Panc1 (cell line): ENCODE measurements at regions not wholly inside any gene's neighbourhood (a gene's known extent, or its start where the extent isn't known, plus 50 kb on each side); places are given as distances from the start of the nearest gene placed in this dataset.

Source experiments
- POLR2AphosphoS5 ChIP-seq: IDR thresholded peaks from 2 replicates; pipeline ENCODE4 v1.6.1; 2012; ENCODE audit warnings: mild to moderate bottlenecking, low read depth, low read length, moderate library complexity
- TCF7L2 ChIP-seq: IDR thresholded peaks from 2 replicates; pipeline ENCODE4 v1.6.1; 2011; ENCODE audit warnings: mild to moderate bottlenecking, low read depth, low read length, inconsistent platforms
- TF ChIP-seq, protein P1 (sequence below): fragments of 450-650 bp; IDR thresholded peaks from 2 replicates; pipeline ENCODE4 v1.5.1; 2017; ENCODE audit warnings: mild to moderate bottlenecking

DNA sequence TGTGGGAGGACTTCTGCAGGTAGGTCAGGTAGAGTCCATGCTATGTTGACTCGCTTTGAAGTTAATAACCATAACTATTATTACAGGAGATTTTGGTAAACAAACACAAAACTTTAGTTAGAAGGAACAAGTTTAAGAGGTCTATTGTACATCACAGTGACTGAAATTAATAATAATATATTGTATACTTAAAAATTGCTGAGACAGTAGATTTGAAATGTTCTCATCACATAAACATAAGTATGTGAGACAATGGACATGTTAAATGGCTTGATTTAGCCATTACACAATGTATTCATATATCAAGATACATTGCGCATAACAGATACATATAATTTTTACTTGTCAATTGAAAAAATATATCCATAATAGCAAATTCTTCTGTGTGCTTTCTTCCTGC, 91.4 kb upstream of the CD53 start:
- TF ChIP-seq, protein P1, sequence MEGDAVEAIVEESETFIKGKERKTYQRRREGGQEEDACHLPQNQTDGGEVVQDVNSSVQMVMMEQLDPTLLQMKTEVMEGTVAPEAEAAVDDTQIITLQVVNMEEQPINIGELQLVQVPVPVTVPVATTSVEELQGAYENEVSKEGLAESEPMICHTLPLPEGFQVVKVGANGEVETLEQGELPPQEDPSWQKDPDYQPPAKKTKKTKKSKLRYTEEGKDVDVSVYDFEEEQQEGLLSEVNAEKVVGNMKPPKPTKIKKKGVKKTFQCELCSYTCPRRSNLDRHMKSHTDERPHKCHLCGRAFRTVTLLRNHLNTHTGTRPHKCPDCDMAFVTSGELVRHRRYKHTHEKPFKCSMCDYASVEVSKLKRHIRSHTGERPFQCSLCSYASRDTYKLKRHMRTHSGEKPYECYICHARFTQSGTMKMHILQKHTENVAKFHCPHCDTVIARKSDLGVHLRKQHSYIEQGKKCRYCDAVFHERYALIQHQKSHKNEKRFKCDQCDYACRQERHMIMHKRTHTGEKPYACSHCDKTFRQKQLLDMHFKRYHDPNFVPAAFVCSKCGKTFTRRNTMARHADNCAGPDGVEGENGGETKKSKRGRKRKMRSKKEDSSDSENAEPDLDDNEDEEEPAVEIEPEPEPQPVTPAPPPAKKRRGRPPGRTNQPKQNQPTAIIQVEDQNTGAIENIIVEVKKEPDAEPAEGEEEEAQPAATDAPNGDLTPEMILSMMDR = no peak
- TF ChIP-seq TCF7L2 = no peak
- TF ChIP-seq POLR2AphosphoS5 = no peak
